Activated gamma-delta T cell treated with anti-CD3 and anti-CD28 coated beads, Interleukin-2, amount 50 U/mL, for 16 hours (primary cell): ENCODE measurements at regions not wholly inside any gene's neighbourhood (a gene's known extent, or its start where the extent isn't known, plus 50 kb on each side); places are given as distances from the start of the nearest gene placed in this dataset.
"Not testable (repeated sequence)": the region's sequence is repeated elsewhere in the genome, so short reads cannot be mapped to it uniquely, and the experiment has no call there.

ENCODE experiments used
- DNase-seq: peaks from one replicate; pipeline ENCODE4 v3.0.0-alpha.2; 2020; ENCODE audit warnings: low read depth

- no peak for DNase-seq
Measured at GRCh38 chr21:39000496-39000895, 182.8 kb downstream of the PSMG1 start.

GRCh38 chr21:38999161-38999560, 184.1 kb downstream of the PSMG1 start:
- DNase-seq = no peak

GRCh38 chr21:38998281-38998680, 185.0 kb downstream of the PSMG1 start:
- DNase-seq = not testable (repeated sequence)

GRCh38 chr21:38997843-38998175, 185.4 kb downstream of the PSMG1 start:
- DNase-seq = not testable (repeated sequence)

- no peak for DNase-seq
Measured at GRCh38 chr21:38997051-38997842, 186.0 kb downstream of the PSMG1 start.

- no peak for DNase-seq
Measured at GRCh38 chr21:38996355-38996754, 186.9 kb downstream of the PSMG1 start.

GRCh38 chr21:38995731-38996130, 187.5 kb downstream of the PSMG1 start:
- DNase-seq = no peak

GRCh38 chr21:38995071-38995669, 188.1 kb downstream of the PSMG1 start:
- DNase-seq = no peak

GRCh38 chr21:38994042-38994441, 188.3 kb downstream of the ETS2 start:
- no peak for DNase-seq

GRCh38 chr21:38993561-38993960, 187.8 kb downstream of the ETS2 start:
- no peak for DNase-seq

- no peak for DNase-seq
Measured at GRCh38 chr21:38992737-38993136, 187.0 kb downstream of the ETS2 start.

GRCh38 chr21:38990424-38990794, 184.7 kb downstream of the ETS2 start:
- no peak for DNase-seq

- no peak for DNase-seq
Measured at GRCh38 chr21:38989745-38990423, 184.2 kb downstream of the ETS2 start.

GRCh38 chr21:38989379-38989744, 183.6 kb downstream of the ETS2 start:
- DNase-seq = no peak

GRCh38 chr21:38988509-38989378, 183.0 kb downstream of the ETS2 start:
- no peak for DNase-seq

- no peak for DNase-seq
Measured at GRCh38 chr21:38987633-38988508, 182.1 kb downstream of the ETS2 start.

GRCh38 chr21:38986806-38987632, 181.3 kb downstream of the ETS2 start:
- no peak for DNase-seq

- DNase-seq = no peak
Measured at GRCh38 chr21:38986406-38986805, 180.7 kb downstream of the ETS2 start.

- DNase-seq = peak; percentile 31
Measured at GRCh38 chr21:38985568-38986378, 180.0 kb downstream of the ETS2 start.
